ENCODE measurements at regions not wholly inside any gene's neighbourhood (a gene's known extent, or its start where the extent isn't known, plus 50 kb on each side); places are given as distances from the start of the nearest gene placed in this dataset.

DNA sequence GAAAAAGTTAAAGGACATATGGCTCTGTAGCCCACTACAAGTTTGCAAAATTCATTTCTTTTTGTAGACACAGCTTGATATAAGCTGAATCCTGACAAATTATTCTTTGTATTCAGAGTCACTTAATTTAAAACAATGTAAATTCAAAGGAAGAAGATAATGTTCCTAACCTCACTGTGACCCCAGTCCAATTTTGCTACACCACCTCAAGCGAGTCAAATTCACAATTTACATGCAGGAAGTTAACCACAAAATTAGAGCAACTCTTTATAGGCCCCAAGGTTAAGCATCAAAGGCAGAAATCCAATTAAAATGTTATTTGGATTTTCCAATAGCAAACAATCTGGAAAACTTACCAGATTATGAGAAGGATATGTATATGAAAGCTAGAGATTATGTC is 119.5 kb upstream of the CNTN6 start:
- no peak for TF ChIP-seq CTCF (IDR thresholded peaks at IDR 0.05; ENCODE audit: control extremely low read depth in 1 of 3, insufficient read depth in 1 of 3, low read depth in 1 of 3, low read length in 3 of 3)
- no peak for TF ChIP-seq POLR2A (IDR thresholded peaks at IDR 0.05; ENCODE audit: control extremely low read depth in 1 of 2, low read depth in 2 of 2, low read length in 2 of 2)
- TF ChIP-seq USF2 (IDR thresholded peaks at IDR 0.05; ENCODE audit: low read length), result no peak
- TF ChIP-seq TCF12 (IDR thresholded peaks at IDR 0.05; ENCODE audit: low read depth, low read length), result no peak
- TF ChIP-seq YY1 (IDR thresholded peaks at IDR 0.05; ENCODE audit: low read depth, low read length), result no peak
- TF ChIP-seq SRF (IDR thresholded peaks at IDR 0.05; ENCODE audit: low read depth, low read length), result no peak
- no peak for TF ChIP-seq SAP30 (IDR thresholded peaks at IDR 0.05; ENCODE audit: insufficient read depth, insufficient replicate concordance, low read length)
- TF ChIP-seq SIX5 (IDR thresholded peaks at IDR 0.05; ENCODE audit: low read depth, low read length), result no peak
- TF ChIP-seq CBX8 (IDR thresholded peaks at IDR 0.05; ENCODE audit: borderline replicate concordance, low read depth, low read length), result no peak
- TF ChIP-seq KDM5A (IDR thresholded peaks at IDR 0.05; ENCODE audit: low read length), result no peak
- no peak for TF ChIP-seq TEAD4 (IDR thresholded peaks at IDR 0.05; ENCODE audit: low read depth, low read length)

All from H1 (cell line).